Esophagus muscularis mucosa (tissue), 4 donors: ENCODE measurements at regions not wholly inside any gene's neighbourhood (a gene's known extent, or its start where the extent isn't known, plus 50 kb on each side); places are given as distances from the start of the nearest gene placed in this dataset.

Experiments
- CTCF ChIP-seq, 3 experiments: fragments of 200-600 bp in 2 of 3; fragments of 450-650 bp in 1 of 3; sonication (generic) in 2 of 3; IDR thresholded peaks; one replicate each; pipeline ENCODE4 v1.5.1; 2017 to 2019; ENCODE audit warnings: antibody characterized with exemption in 3 of 3, mild to moderate bottlenecking in 2 of 3, moderate library complexity in 1 of 3
- EP300 ChIP-seq: sonication (generic); formaldehyde crosslinking; IDR thresholded peaks from one replicate; pipeline ENCODE4 v1.6.1; 2017; ENCODE audit warnings: antibody characterized with exemption
- POLR2A ChIP-seq: fragments of 450-650 bp; IDR thresholded peaks from one replicate; pipeline ENCODE4 v1.6.1; 2017; ENCODE audit warnings: antibody characterized with exemption, moderate library complexity, mild to moderate bottlenecking, low read depth

GRCh38 chr5:45189481-45189880, 380.7 kb downstream of the MRPS30 start:
- TF ChIP-seq CTCF (IDR thresholded peaks at IDR 0.05) (no peak), POLR2A (no peak), EP300 (no peak)
